Activated CD8-positive, alpha-beta memory T cell treated with anti-CD3 and anti-CD28 coated beads for 1 hour (primary cell): ENCODE measurements at regions not wholly inside any gene's neighbourhood (a gene's known extent, or its start where the extent isn't known, plus 50 kb on each side); places are given as distances from the start of the nearest gene placed in this dataset.

Experiments
- DNase-seq, 2 donors: peaks; one replicate each; pipeline ENCODE4 v3.0.0-alpha.2; 2020; ENCODE audit warnings: low read depth in 1 of 2; ENCODE audit errors: extremely low read depth in 1 of 2

DNA sequence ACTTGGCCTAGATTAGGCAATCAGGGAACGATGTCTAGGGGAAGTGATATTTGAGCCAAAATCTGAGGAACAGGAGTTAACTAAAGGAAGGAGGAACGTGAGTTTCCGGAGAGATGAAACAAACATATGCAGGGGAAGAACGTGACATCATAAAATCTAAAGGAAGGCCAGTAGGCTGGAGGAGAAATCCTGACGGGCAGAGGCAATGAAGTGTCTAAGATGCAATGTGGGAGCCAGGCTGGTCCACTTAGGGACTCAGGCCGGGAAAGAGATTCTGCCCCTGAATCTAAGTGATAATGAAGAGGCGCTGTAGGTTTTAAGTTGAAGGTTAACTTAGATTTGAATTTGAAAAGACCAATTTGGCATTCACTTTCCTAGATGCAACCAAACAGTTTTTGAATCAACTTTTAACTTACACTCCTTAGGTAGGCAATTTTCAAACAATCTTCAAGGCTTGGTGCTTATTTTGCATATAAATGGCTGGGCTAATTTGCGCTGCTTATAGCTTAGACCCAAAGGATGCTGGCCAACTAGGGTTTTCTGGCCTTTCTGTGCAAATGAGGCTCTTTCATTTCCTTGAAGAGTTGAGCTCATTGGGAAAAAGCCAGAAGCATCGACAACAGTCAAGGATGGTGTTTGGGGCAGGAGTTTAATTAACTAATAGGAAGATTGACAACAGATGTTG is 221.7 kb downstream of the SOX11 start:
- DNase-seq: no peak

DNA sequence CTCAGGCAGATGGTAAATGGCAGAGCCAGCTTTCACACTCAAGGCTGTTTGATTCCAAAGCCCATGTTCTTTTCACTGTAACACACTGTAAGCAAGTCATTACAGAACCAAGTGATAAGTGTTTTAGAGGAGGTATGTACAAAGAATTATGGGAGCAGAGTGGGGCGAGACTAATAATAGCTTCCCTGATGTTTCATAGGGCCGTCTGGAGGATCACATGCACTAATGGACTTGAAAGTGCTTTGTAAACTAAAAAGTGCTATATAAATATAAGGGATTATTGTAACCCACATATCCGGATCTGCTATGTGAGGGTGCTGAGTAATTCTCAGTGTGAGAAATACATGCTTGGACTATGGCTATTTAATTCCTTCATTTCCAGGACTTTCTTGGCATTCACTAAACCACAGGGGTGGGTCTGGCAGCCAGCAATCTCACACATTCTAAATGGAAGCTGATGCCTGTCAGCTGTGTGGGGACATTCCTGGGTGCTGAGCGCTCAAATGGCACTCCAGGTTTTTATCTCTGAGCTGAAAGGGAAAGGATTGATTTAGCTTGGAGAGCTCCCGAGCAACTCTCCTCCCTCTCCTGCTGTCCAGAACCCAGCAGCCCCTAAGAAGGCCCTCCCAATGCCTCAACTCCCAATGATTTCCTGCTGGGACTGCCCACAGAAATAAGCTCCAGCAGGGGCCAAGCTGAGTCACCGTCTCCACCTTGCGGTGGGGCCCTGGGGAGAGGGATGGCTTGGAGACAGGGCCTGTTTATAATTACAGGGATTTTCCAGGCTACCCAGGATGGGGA is 222.8 kb downstream of the SOX11 start:
- DNase-seq: no peak

DNA sequence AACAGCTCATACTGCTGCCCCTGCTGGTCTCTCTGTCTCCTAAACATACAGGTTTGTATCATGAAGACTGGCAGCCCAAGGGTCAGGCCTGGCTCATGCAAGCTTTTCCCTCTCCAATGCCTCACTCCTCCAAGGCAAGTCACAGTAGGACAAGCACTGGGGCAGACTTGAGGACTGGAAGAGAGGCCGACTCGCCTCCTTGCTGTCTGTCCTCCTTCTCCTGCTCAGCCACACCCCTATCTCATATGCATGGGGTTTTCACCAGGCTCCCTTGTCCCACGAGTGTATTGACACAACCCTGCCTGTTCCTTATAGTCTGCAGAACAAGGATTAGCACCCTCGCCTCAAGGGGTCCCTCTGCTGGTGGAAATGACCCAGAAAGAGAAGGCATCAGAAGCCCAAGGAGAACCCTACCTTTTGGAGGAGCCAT is 223.7 kb downstream of the SOX11 start:
- no peak for DNase-seq

DNA sequence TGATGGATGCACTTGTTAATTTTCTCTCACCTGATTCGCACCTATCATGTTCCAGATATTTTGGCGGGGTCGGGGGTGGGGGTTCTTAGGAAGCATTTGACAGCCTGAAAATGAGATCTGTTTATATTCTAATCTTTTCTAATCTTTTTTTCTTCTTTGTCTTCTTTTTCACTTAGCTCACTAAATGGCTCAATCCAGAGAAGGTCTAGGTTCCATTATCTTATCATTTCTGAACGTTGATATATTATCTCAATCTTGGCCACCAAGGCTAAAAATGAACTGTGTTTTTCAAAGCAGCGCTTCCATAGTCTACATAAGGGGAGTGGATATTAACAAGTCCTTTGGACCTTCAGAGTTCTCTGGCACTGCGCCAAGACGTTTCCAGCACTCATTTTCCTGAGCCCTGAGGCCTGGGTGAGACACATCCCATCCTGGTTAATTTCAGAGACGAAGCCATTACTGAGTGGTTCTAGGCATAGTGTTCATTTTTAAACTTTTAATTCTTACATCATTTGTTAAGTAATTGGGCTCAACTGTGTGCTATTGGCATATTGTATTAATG is 229.0 kb downstream of the SOX11 start:
- DNase-seq: no peak

DNA sequence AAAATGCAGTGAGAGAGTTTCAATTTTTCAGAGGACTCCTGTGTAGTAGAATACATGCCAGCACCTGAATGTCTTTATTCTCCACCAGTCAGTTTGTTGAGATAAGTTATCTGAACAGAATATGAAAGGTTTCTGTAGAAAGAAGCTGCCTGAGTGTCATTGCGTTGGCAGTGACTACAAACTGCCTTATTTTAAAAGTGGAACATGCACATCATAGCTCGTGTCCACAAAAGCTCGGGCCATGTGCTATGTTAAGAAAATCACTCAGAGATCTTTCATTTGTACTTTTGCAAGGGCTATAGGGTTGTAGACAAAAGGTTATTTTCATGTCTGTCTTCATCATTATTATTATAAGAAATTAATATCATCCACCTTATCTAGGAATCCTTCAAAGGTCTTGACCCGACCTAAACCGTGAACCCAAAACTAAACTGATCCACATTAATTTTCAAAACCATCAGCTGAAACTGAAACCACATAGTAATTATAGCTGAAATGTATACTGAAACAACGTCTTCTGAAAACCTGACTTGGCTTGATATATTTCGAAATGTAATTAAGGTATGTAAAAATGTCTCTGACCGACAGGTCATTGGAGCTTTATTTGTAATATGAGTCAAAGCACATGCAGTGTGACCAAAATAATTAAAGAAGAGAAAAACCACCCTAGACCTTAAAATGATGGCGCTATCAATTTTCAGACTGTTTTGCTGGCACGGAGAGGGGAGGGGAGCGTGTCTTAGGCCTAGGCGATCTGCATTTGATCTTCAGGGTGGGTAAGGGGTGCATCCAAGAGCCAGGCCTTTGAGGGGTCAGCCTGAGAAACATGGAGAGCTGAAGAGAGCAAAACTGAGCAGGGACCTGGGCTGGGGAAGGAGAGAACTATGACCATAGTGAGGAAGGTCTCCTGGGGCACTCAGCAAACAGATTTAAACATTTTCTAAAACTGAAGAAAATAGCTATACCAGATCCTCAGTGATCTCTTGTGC is 232.1 kb downstream of the SOX11 start:
- DNase-seq: no peak

DNA sequence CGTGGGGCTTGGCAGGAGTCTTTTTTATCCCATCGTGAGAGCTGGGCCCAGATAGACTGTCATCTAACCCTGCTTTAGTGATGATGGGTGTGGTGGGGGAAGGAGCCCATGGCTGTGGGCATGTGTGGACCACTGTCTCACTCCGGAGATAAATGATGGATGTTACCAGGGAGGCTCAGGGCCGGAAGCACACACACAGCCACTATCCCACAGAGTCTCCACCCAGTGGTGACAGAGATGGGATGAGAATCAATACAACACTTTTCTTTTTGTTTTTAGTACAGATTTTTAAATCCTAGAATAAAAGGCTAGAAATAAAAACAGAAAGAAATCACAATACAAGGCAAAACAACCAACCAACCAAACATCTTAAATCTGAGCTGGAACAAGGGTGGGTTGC is 233.4 kb downstream of the SOX11 start:
- no peak for DNase-seq

DNA sequence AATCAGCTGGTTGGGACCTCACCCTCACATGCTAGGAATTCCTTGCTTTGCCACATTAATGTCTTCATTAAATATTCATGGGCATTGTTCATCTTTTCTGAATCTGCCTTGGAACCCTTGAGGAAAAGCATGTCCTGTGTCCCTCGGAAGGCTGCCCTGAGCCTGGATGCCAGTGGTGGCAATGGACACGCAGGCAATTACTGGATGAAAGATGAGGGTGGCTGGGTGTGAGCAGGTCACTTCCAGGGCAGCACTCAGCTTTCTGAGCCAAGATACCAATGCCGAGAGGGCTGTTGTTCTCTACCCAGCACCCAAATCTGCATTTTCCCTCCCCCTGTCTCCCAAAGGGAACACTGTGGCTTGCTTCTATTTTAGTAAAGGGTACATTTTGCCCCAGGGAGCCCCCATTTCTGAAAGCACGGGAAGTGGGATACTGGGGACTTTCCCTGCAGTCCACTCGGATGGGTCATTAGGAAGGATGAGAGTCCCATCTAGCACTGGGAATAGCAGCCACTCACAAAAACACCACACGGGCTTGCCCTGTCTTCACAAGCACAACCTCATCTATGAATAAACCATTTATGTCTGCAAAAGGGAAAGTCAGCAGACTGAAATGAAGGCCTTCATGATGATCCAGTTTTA is 234.8 kb downstream of the SOX11 start:
- DNase-seq: no peak

DNA sequence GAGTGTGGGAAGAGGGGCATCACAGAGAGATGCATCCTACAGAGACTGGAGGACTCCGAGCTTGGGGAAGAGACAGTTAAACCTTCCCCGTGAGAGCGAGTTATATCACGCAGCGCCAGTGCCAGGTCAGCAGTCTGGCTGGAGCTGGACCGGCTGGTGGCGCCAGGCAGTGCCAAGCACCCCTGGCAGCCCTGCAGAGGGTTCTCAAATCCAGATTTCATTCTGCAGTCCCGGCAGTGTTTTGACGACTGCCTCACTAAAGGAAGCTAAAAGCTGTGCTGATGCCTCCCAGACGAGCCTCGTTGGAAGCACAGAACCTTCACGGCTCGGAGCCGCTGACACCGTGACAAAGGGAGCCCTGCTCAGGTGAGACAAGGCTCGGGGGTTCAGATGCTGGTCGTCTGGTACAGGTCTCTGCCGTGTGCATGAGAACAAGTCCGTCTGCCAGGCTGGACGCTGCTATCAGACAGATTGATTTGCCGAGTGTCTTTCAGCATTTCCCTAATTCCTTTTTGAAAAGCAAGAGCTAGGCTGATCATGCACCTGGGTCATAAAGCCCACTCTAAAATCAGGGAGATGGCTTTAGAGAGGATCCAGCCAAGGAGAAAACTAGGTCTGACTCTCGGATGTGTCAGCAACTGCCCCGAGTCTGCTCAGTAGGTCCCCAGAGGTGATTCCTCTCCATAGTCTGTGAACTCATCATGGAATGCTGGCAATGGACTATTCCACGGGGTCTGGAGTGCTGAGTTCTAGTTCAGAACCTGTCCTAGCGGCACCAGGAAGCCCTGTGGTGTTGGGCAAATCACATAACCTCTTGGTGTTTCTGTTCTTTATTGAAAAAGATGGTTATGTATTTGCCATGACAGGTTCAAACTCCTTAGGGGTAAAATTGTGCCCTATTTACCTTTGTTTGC is 240.6 kb downstream of the SOX11 start:
- no peak for DNase-seq

DNA sequence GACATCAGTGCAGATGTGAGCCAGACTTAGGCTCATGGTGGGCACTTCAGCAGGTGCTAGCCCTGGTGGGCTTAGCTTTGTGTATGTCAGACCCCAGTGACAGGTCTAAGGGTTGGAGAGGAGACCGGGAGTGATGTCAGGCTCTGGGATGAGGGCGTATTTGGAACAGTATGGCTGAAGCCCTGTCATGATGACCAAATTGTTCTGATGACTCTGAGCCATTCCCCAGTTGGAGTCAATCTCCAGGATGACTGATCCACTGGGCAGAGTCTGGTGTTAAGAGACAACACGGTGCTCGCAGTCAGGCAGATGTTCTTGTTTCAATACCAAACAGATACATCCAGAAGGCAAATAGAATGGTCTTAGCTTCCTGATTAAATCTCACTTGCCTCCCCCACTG is 241.5 kb downstream of the SOX11 start:
- DNase-seq: no peak

DNA sequence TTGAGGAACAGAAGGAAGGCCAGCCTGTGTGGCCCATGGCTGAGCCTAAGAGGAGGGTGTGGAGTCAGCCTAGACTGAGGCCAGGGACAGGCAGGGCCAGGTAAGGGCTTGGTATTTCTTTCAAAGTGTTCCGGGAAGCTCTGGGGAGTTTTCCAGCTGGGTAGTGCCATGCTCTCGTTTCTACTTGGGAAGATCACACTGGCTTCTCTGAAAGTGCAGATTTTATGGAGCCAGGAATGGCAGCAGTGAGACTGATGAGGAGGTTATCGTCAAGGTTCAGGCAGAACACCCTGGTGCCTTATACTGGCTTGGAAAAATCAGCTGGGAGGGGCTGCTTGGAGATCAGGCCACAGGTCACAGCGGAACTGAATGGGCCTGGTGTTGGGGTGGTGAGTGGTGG is 245.1 kb downstream of the SOX11 start:
- no peak for DNase-seq

DNA sequence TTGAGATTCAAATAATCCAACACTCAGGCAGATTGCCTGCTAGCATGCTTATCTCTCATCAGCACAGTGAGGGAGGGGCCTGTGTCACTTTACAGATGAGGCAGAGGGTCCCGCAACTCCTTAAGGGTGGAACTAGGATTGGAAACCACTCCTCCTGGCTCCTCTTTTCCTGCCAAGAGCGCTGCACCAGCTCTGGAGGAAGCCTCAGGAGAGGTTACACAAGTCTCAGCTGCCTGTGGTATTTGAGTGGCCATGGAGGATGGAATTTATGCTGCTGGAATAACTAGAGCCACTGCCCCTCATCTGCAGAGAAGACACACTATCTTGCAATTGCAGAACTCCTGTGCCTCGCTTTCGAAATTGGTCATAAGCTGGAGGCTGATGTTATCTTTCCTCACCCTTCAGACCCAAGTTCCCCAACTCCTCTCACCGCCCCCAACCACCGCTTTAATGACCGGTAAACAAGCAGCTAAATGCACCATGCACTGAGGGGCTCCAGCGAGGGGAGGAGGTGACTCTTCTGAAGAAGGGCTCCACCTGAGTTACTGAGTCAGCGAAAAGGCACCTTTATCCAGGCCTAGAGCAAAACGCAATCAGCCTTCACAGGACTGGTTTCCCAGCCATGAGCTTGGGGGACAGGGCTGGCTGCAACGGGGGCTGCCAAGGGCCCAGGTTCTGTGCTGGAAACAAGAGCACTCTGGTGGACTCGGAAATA is 245.8 kb downstream of the SOX11 start:
- no peak for DNase-seq

DNA sequence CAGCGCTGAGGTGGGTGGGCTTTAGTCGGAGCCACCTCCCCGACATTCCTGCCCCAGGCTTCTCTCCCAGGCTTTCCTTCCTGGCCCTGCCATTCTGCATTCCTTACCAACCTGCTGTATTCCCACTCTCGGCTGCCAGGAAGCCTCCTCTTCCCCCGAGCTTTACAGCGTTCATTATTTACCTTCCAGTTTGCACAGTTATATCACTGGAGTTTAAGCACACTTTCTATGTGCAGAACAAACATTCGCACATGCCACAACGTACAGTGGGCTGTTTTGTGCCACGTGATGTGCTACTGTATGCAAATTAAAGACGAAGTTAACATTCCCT is 246.3 kb downstream of the SOX11 start:
- DNase-seq: no peak

DNA sequence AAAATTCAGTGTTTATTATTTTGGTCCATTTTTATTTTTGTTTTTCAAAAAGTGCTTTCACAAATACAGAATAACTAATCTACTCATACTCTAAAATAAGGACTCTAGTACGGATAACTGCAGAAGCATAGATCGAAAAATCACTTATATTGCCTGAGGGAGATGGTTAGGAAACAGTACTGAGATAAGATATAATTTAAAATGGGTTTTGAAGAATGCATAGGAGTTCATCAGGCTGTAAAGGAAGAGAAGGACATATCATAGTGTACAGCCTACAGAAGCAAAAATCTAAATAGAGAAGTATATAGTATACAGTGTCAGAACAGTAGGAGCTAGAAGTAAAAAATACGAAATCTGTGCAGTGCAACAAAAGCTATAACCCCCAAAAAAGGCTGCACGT is 247.4 kb downstream of the SOX11 start:
- no peak for DNase-seq

DNA sequence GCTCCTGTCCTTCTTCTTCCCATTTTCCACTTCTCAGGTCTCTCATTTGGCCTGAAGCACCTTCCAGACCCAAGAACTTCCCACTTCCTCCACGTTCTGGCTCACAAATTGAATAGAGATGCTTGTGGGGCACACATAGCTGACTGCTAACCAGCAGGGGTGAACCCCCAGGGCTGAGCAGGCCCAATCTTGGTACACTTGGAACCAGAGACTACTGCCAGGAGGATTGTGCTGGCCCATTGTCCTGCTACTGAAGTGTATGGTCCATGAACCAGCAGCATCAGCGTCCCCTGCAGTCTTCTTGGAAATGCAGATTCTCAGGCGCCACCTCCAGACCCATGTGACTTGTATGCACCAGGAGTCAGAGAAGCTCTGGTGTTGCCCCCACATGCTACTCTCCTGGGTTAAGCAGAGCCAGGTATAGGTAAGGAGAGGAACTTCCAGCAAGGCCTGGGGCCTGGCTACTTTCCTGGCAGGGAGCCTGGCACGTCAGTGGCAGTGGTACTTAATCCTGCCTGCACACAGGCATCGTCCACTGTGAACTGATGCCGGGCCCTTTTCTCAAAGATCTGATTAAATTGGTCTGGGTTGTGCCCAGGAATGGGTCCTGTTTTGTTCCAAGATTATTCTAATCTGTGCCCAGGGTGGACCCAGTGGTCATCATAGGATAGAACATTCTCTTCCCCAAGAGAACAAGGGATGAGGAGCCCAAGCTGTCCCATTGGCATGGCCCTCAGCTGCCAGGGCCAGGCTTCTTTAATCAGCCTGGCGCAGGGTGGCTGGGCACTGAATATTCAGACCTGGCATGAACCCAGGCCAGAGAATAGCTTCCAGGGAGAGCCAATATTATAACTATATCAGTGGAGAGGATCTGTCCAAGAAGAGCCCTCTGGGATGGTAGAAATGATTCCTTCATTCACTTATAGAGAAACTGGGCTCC is 248.7 kb downstream of the SOX11 start:
- DNase-seq: no peak

DNA sequence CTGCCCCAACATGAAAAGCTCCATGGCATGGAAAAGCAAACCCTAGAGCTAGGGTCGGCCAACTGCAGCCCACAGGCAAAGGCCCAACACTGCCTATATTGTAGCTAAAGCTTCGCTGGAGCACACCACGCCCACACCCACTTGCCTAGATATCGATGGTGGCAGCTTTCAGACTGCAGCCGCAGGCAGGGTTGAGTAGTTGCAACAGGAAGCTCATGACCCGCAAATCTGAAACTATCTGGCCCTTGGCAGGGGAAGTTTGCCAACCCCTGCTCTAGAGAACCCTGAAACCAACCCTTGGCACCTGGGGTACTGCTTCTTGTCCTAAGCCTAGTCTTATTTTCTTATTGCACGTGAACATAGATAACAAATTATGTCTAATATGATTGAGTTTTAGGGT is 250.0 kb downstream of the SOX11 start:
- no peak for DNase-seq

DNA sequence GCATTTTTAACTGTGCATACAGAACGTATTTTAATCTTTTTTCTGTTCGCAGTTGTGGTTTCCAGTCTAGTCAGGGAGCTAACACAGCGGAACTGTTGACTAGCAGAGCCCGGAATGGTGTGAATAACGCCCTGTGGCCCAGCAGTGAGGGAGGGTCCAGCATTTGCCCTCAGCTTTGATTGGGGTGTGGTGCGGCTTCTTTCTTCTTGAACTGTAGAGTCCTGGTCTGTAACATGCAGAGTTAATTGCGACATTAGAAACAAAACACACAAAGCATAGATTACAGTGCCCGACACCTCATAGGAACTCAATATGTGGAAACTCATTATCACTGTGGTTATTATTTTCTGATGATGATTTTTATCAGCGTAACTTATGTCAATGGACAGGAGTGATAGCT is 253.6 kb downstream of the SOX11 start:
- no peak for DNase-seq

DNA sequence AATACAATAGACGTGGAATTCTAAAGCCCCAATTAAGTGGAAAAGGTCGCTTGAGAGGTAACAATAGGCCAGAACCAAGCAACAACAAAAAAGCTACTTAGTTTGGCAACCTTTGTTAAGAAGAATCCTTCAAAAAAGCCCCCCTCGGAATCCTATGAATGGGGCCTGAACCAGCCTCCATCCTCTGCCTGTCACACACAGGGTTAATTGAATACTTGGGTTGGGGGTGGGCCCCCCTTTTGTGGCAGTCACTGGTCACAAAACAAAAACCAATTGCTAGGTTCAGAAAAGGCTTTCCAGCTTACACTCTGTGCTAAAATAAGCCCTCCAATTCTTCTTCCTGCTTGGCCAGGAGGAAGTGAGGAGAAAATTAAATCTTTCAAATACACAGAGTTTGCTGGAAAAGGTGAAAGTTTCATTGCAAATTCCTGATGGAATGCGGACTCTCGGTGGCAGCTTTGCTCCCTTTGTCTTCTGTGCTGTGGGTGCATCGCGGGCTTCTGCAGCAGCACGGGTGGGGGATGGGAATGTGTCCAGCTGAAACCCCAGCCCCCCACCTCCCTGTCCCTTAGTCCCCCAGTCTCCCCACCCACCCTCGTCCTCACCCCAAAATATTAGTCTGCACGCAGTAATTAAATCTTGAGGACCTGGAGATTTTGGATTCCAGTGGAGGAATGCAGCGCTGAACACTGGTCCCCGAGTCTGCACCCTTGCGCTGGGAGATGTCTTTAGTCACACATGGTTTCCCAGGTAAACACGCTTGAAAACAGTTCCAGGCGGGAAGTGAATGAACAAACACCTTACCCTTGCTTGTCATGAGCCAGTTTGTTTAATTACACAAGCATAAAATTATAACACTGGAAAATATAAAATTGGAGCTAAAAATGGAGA is 254.3 kb downstream of the SOX11 start:
- DNase-seq: no peak
